ENCODE measurements at regions not wholly inside any gene's neighbourhood (a gene's known extent, or its start where the extent isn't known, plus 50 kb on each side); places are given as distances from the start of the nearest gene placed in this dataset.
"Not testable (repeated sequence)": the region's sequence is repeated elsewhere in the genome, so short reads cannot be mapped to it uniquely, and the experiment has no call there.

GRCh38 chr7:56373314-56373713 is 257.1 kb upstream of the NUPR2 start:
- TF ChIP-seq EZH2 (IDR thresholded peaks at IDR 0.05; ENCODE audit: insufficient read depth, poor library complexity, severe bottlenecking); EZH2phosphoT487 (IDR thresholded peaks at IDR 0.05; ENCODE audit: insufficient read depth, low read depth): not testable (repeated sequence)

Measured in GM23248 (cell line).